ENCODE measurements at regions not wholly inside any gene's neighbourhood (a gene's known extent, or its start where the extent isn't known, plus 50 kb on each side); places are given as distances from the start of the nearest gene placed in this dataset.

DNA sequence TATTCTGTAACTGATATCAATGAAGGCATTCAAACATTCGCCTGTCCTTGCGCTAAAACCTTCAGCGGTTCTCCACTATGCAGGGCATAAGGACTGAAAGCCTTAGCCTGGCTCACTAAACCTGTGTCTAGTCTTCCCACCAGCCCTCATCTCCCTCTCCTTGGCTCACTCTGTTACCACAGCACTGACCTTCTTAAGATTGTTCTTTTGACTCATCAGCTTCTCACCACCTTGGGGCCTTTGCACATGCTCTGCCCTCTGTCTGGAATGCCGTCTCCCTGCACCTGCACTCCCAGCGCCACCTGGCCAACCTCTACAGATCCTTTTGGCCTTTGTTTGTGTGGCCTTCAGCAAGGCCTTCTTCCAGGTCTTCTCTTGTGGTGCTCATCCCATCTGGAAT is 131.8 kb upstream of the IER5L start:
- TF ChIP-seq, protein P1, sequence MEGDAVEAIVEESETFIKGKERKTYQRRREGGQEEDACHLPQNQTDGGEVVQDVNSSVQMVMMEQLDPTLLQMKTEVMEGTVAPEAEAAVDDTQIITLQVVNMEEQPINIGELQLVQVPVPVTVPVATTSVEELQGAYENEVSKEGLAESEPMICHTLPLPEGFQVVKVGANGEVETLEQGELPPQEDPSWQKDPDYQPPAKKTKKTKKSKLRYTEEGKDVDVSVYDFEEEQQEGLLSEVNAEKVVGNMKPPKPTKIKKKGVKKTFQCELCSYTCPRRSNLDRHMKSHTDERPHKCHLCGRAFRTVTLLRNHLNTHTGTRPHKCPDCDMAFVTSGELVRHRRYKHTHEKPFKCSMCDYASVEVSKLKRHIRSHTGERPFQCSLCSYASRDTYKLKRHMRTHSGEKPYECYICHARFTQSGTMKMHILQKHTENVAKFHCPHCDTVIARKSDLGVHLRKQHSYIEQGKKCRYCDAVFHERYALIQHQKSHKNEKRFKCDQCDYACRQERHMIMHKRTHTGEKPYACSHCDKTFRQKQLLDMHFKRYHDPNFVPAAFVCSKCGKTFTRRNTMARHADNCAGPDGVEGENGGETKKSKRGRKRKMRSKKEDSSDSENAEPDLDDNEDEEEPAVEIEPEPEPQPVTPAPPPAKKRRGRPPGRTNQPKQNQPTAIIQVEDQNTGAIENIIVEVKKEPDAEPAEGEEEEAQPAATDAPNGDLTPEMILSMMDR (IDR thresholded peaks at IDR 0.05): no peak
- TF ChIP-seq POLR2A (IDR thresholded peaks at IDR 0.05) (no peak), POLR2AphosphoS5 (IDR thresholded peaks at IDR 0.05) (no peak)
